OCI-LY3 (cell line): ENCODE measurements at regions not wholly inside any gene's neighbourhood (a gene's known extent, or its start where the extent isn't known, plus 50 kb on each side); places are given as distances from the start of the nearest gene placed in this dataset.

ENCODE experiments used
- EZH2phosphoT487 ChIP-seq: fragments of 200-600 bp; shearing (Covaris generic); IDR thresholded peaks from 2 replicates; pipeline ENCODE4 v1.6.1; 2018; ENCODE audit warnings: antibody characterized with exemption, mixed run types, low read depth
- TF ChIP-seq, protein P1 (sequence below): fragments of 200-600, 300-600 bp; sonication (generic); IDR thresholded peaks from 2 replicates; pipeline ENCODE4 v1.5.1; 2014; ENCODE audit warnings: antibody characterized with exemption, low read length, low read depth

DNA sequence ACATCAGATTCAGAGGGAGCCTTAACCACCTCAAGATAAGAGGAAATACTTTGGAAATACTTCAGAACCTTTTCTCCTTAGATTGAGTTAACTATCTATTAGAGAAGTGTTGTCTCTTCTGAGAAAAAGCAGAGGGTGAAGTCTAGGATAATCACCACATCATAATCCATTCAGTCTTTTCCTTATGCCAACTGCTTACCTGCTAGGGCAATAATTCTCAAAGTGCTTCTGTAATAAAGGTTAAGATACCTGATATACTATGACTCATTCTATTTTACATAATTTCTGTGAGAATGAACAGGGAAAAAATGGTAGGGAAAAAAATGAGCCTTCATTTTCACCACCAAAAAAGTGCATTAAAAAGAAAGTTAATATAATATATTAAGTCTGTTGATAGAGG lies 70.1 kb upstream of the LOC128125822 start:
- TF ChIP-seq, protein P1, sequence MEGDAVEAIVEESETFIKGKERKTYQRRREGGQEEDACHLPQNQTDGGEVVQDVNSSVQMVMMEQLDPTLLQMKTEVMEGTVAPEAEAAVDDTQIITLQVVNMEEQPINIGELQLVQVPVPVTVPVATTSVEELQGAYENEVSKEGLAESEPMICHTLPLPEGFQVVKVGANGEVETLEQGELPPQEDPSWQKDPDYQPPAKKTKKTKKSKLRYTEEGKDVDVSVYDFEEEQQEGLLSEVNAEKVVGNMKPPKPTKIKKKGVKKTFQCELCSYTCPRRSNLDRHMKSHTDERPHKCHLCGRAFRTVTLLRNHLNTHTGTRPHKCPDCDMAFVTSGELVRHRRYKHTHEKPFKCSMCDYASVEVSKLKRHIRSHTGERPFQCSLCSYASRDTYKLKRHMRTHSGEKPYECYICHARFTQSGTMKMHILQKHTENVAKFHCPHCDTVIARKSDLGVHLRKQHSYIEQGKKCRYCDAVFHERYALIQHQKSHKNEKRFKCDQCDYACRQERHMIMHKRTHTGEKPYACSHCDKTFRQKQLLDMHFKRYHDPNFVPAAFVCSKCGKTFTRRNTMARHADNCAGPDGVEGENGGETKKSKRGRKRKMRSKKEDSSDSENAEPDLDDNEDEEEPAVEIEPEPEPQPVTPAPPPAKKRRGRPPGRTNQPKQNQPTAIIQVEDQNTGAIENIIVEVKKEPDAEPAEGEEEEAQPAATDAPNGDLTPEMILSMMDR: no peak
- TF ChIP-seq EZH2phosphoT487: no peak
